Astrocyte of the spinal cord (primary cell): ENCODE measurements at regions not wholly inside any gene's neighbourhood (a gene's known extent, or its start where the extent isn't known, plus 50 kb on each side); places are given as distances from the start of the nearest gene placed in this dataset.
"Not testable (repeated sequence)": the region's sequence is repeated elsewhere in the genome, so short reads cannot be mapped to it uniquely, and the experiment has no call there.

Experiments used
- DNase-seq: peaks from one replicate; pipeline ENCODE4 v3.0.0; 2011; ENCODE audit warnings: low read depth, low spot score
- H3K4me3 ChIP-seq: 2 replicates; pipeline ENCODE4 v1.5.1; 2011; ENCODE audit warnings: low read depth, mild to moderate bottlenecking, low read length, moderate library complexity
- in situ Hi-C: cut with HindIII; loops from 2 replicates; pipeline ENCODE4 v1.10.0; 2017; ENCODE audit warnings: low sequenced_read_pairs
- TF ChIP-seq, protein P1 (sequence below): IDR thresholded peaks from 2 replicates; pipeline ENCODE4 v1.5.1; 2012; ENCODE audit warnings: low read depth, mild to moderate bottlenecking, low read length, inconsistent platforms

- no peak for DNase-seq
- in situ Hi-C loops: no loop called here
- TF ChIP-seq, protein P1, sequence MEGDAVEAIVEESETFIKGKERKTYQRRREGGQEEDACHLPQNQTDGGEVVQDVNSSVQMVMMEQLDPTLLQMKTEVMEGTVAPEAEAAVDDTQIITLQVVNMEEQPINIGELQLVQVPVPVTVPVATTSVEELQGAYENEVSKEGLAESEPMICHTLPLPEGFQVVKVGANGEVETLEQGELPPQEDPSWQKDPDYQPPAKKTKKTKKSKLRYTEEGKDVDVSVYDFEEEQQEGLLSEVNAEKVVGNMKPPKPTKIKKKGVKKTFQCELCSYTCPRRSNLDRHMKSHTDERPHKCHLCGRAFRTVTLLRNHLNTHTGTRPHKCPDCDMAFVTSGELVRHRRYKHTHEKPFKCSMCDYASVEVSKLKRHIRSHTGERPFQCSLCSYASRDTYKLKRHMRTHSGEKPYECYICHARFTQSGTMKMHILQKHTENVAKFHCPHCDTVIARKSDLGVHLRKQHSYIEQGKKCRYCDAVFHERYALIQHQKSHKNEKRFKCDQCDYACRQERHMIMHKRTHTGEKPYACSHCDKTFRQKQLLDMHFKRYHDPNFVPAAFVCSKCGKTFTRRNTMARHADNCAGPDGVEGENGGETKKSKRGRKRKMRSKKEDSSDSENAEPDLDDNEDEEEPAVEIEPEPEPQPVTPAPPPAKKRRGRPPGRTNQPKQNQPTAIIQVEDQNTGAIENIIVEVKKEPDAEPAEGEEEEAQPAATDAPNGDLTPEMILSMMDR: no peak
- no peak overlapping the region for H3K4me3 ChIP-seq
These were observed 232.6 kb upstream of the PLXNA2 start for GRCh38 chr1:208476846-208477170.

GRCh38 chr1:208479435-208479834 is 235.3 kb upstream of the PLXNA2 start:
- no peak for DNase-seq
- TF ChIP-seq, protein P1: no peak
- in situ Hi-C loops: no loop called here

GRCh38 chr1:208485512-208485911 is 241.3 kb upstream of the PLXNA2 start:
- no peak overlapping the region for H3K4me3 ChIP-seq
- in situ Hi-C loops: no loop called here
- TF ChIP-seq, protein P1: no peak
- DNase-seq: no peak

More at GRCh38 chr1:208479435-208479834, 235.3 kb upstream of the PLXNA2 start:
- H3K4me3 ChIP-seq: no peak overlapping the region

DNA sequence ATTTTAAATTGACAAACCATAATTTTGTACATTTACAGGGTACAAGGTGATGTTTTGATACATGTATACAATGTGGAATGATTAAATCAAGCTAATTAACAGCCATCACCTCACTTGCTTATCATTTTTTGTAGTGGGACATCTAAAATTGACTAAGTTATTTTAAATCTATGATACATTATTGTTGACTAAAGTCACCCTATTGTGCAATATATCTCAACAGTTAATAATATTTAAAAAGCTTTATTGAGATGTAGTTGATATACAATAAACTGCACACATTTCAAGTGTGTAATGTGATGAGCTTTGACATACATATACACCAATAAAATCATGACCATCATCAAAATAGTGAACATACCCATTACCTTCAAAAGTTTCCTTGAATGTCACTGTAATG is 242.5 kb upstream of the PLXNA2 start:
- H3K4me3 ChIP-seq: no peak overlapping the region

GRCh38 chr1:208488432-208488831 is 244.2 kb upstream of the PLXNA2 start:
- DNase-seq, H3K4me3 ChIP-seq, in situ Hi-C loops: not testable (repeated sequence)

More for the DNA sequence above, 242.5 kb upstream of the PLXNA2 start:
- TF ChIP-seq, protein P1: no peak
- in situ Hi-C loops: no loop called here
- no peak for DNase-seq

DNA sequence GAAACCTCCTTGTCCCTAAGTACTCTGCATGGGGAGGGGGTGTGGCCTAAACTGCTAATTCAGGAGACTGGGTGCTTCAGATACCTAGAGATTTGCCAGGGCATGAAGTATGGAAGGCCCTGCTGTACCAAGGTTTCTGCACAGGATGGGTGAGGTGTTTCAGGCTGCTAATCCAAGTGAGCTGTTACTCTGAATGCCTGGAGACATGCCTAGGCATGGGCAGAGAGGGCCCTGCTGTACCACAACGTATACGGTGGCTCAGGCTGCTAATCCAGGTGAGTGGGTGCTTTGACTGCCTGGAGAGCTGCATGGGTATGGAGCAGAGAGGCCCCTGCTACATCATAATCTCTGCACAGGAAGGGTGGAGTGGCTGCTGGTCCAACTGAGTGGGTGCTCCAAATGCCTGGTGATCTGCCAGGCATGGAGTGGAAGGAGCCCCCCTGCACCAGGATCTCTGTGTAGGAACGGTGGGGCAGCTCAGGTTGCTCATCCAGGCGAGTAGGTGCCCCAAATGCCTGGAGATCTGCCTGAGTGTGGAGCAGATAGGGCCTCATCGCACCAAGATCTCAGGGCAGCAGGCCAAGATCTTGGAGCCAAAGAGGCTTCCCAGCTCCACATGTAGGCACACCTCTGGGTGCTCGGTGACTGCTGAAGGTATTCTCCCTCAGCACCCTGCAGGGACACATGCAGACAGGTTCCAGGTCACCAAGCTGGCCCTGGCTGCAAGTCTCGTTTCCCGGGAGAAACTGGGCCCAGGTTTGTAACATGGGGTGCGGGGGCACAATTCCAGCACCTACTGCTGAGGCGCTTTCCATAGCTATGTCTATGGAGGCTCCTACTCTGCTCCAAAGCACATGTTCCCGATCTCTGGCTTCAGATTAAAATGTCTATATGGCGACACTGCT is 252.5 kb upstream of the PLXNA2 start:
- H3K4me3 ChIP-seq: no peak overlapping the region
- TF ChIP-seq, protein P1: no peak
- DNase-seq: no peak
- in situ Hi-C loops: no loop called here

DNA sequence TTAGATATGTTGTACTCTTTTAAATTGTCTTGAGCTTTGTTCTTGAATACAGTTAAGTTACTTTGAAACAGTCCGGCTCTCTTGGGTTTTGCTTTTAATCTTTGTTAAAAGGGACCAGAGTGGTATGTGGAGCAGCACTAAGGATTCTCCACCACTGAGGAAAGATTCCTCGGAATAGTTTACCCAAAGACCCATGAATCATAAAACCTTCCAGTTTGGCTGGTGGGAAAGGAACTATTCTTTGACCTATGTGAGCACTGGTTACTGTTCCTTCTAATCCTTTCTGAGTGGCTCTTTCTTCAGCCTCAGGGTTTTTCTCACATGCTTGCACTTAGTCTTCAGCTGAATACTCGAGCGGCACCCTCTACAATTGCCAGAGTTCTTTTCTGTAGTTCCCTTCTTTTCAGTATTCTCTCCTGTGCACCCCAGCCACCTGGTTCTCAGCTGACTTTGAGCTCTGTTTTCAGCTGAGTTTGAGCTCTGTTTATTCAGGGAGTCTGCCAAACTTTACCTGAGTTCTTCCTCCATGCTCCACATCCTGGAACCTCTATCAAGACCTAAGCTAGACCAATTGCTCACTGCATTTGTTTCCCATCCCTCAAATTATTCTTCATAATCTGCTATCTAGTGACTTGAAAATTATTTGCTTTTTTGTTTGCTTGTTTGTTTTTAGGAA is 253.8 kb upstream of the PLXNA2 start:
- TF ChIP-seq, protein P1: no peak
- H3K4me3 ChIP-seq: no peak overlapping the region
- in situ Hi-C loops: no loop called here
- DNase-seq: no peak
